HepG2 (cell line): ENCODE measurements at regions not wholly inside any gene's neighbourhood (a gene's known extent, or its start where the extent isn't known, plus 50 kb on each side); places are given as distances from the start of the nearest gene placed in this dataset.

Source experiments
- ATAC-seq: fragments of 200-7000 bp; cut with Tn5 transposase; 3 replicates; pipeline ENCODE4 v1.9.1; 2020; ENCODE audit warnings: mild to moderate bottlenecking, moderate library complexity
- BruUV-seq: library from RNA; stranded (reverse); fragments of 400-500 nt; replicated peaks from 2 replicates; lab custom pipeline; 2021; lab: Mats Ljungman, UMichigan
- CTCF ChIA-PET: fragments of 300-600 bp; formaldehyde crosslinking; extraction: SDS; loops from one replicate; lab custom pipeline; 2021; ENCODE audit warnings: low total read pairs, inconsistent platforms, low intra/inter-chr PET ratio; lab: Yijun Ruan, JAX
- POLR2A ChIA-PET: fragments of 350-600 bp; sonication (Branson Sonifier 250); formaldehyde crosslinking; loops from one replicate; lab custom pipeline; 2020; ENCODE audit warnings: antibody characterized with exemption, inconsistent platforms; lab: Yijun Ruan, JAX
- DNase-seq: peaks from one replicate; pipeline ENCODE4 v3.0.0-alpha.2; 2015; ENCODE audit warnings: low spot score
- FAIRE-seq: peaks from 3 replicates; lab custom pipeline; 2011; peaks lifted over from hg19 to GRCh38; lab: Jason Lieb, UNC
- H2AFZ ChIP-seq: one replicate; pipeline ENCODE4 v1.6.1; 2011; ENCODE audit warnings: low read length, inconsistent platforms
- H3K27ac ChIP-seq: fragments of 300-600 bp; 3 replicates; pipeline ENCODE4 v1.8.0; 2011; ENCODE audit warnings: mixed run types, mild to moderate bottlenecking, mixed read lengths, low read length, inconsistent platforms; ENCODE audit not compliant: insufficient read depth; ENCODE audit errors: extremely low read length
- H3K27me3 ChIP-seq, 2 experiments: fragments of 200-600 bp in 1 of 2; 2 replicates in 1 of 2; 3 replicates in 1 of 2; pipeline versions ENCODE4 v1.6.0 to v1.8.0; 2011; ENCODE audit warnings: low read length in 2 of 2, mild to moderate bottlenecking in 2 of 2, moderate library complexity in 2 of 2, inconsistent platforms in 1 of 2; ENCODE audit not compliant: insufficient read depth in 2 of 2, control insufficient read depth in 1 of 2
- H3K36me3 ChIP-seq, 2 experiments: fragments of 200-600 bp in 1 of 2; replicated peaks in 1 of 2; 2 replicates in 1 of 2; 3 replicates in 1 of 2; pipeline versions ENCODE4 v1.5.1 to v1.8.0; 2011; ENCODE audit warnings: low read length in 2 of 2, inconsistent platforms in 1 of 2; ENCODE audit not compliant: insufficient read depth in 2 of 2, control insufficient read depth in 1 of 2
- H3K4me1 ChIP-seq: 2 replicates; pipeline ENCODE4 v1.5.1; 2012; ENCODE audit warnings: low read length, inconsistent platforms; ENCODE audit not compliant: insufficient read depth
- H3K4me2 ChIP-seq: 2 replicates; pipeline ENCODE4 v1.6.0; 2011; ENCODE audit warnings: low read depth, low read length, inconsistent platforms
- H3K4me3 ChIP-seq, 3 experiments: fragments of 200-600 bp in 1 of 3; sonication (generic), shearing (Covaris generic) in 1 of 3; replicated peaks in 1 of 3; 2 replicates each; pipeline ENCODE4 v1.5.1; 2011 to 2016; ENCODE audit warnings: low read length in 3 of 3, inconsistent platforms in 2 of 3, low read depth in 2 of 3, mild to moderate bottlenecking in 2 of 3, control low read depth in 1 of 3, mixed read lengths in 1 of 3; ENCODE audit not compliant: insufficient read depth in 1 of 3
- H3K79me2 ChIP-seq: one replicate; pipeline ENCODE4 v1.6.1; 2011; ENCODE audit warnings: low read length, inconsistent platforms; ENCODE audit not compliant: insufficient read depth
- H3K9ac ChIP-seq: 2 replicates; pipeline ENCODE4 v1.6.0; 2011; ENCODE audit warnings: mild to moderate bottlenecking, low read depth, low read length, inconsistent platforms; ENCODE audit not compliant: insufficient read depth
- H3K9me3 ChIP-seq: 2 replicates; pipeline ENCODE4 v1.5.1; 2012; ENCODE audit warnings: mild to moderate bottlenecking, low read length
- H4K20me1 ChIP-seq: 2 replicates; pipeline ENCODE4 v1.6.0; 2011; ENCODE audit warnings: inconsistent platforms, mild to moderate bottlenecking, low read length, moderate library complexity; ENCODE audit not compliant: insufficient read depth
- KAT7 ChIP-seq: IDR thresholded peaks from 2 replicates; pipeline ENCODE4 v1.6.1; 2018; ENCODE audit warnings: borderline replicate concordance, missing compliant biosample characterization
- MBD4 ChIP-seq: IDR thresholded peaks from 2 replicates; pipeline ENCODE4 v1.6.1; 2012; ENCODE audit warnings: low read length, inconsistent platforms, borderline replicate concordance
- NFIC ChIP-seq: IDR thresholded peaks from 2 replicates; pipeline ENCODE4 v1.6.1; 2012; ENCODE audit warnings: mild to moderate bottlenecking, low read length, inconsistent platforms
- SAFB2 ChIP-seq: sonication (generic); formaldehyde crosslinking; IDR thresholded peaks from 2 replicates; pipeline ENCODE4 v1.5.1; 2020; ENCODE audit warnings: missing genetic modification reagents, low read depth, mild to moderate bottlenecking, borderline replicate concordance
- SP2 ChIP-seq: sonication (generic); formaldehyde crosslinking; IDR thresholded peaks from 2 replicates; pipeline ENCODE4 v1.5.1; 2020; ENCODE audit warnings: mild to moderate bottlenecking, missing genetic modification reagents
- ZBTB20 ChIP-seq: sonication (generic); formaldehyde crosslinking; IDR thresholded peaks from 2 replicates; pipeline ENCODE4 v1.8.1; 2023; ENCODE audit warnings: missing genetic modification reagents, low read depth, mild to moderate bottlenecking, borderline replicate concordance
- WGBS: methylation state at CpG from one replicate; pipeline ENCODE4 v1.1.6; 2017; ENCODE audit warnings: low lambda C conversion rate; 5-methylcytosine and 5-hydroxymethylcytosine counted together
- in situ Hi-C: cut with HindIII; loops from 2 replicates; pipeline ENCODE4 v1.10.0; 2017; ENCODE audit warnings: low pct_unique_long_range_greater_than_20kb; ENCODE audit not compliant: extremely low pct_ligation_motif_present
- intact Hi-C: fragments of 100-400 bp; cut with micrococcal nuclease; formaldehyde crosslinking; loops from one replicate; pipeline ENCODE4 v1.10.0; 2022; ENCODE audit not compliant: unreplicated experiment
- TF ChIP-seq, protein P1 (sequence below): sonication (generic); formaldehyde crosslinking; IDR thresholded peaks from 2 replicates; pipeline ENCODE4 v1.5.0; 2020; ENCODE audit warnings: mild to moderate bottlenecking, missing genetic modification reagents
- TF ChIP-seq, protein P2 (sequence below): IDR thresholded peaks from 2 replicates; pipeline ENCODE4 v1.6.1; 2016; ENCODE audit warnings: missing compliant biosample characterization, missing genetic modification reagents, borderline replicate concordance
- TF ChIP-seq, protein P3 (sequence below): sonication (generic); formaldehyde crosslinking; IDR thresholded peaks from 2 replicates; pipeline ENCODE4 v1.4.0; 2020; ENCODE audit warnings: missing genetic modification reagents
- TF ChIP-seq, protein P4 (sequence below): sonication (generic); formaldehyde crosslinking; IDR thresholded peaks from 2 replicates; pipeline ENCODE4 v1.5.0; 2020; ENCODE audit warnings: mild to moderate bottlenecking, missing genetic modification reagents

DNA sequence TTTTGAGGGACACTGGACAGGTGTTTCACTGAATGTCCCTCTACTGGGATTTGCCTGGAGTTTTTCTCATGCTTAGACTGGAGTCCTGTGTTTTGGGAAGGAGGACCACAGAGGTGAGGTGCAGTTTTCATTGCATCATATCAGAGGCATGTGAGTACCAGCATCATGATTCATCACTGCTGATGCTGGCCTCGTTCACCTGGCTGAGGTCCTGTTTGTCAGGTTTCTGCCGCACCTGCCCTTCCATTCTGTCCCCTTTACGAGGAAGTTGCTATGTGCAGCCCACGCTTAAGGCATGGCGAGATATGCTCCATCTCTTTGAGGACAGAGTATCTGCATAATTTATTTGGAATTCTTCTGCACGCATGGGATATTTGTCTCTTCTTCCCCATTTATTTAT is 162.1 kb downstream of the TENT4A start (continued):
- TF ChIP-seq, protein P1, sequence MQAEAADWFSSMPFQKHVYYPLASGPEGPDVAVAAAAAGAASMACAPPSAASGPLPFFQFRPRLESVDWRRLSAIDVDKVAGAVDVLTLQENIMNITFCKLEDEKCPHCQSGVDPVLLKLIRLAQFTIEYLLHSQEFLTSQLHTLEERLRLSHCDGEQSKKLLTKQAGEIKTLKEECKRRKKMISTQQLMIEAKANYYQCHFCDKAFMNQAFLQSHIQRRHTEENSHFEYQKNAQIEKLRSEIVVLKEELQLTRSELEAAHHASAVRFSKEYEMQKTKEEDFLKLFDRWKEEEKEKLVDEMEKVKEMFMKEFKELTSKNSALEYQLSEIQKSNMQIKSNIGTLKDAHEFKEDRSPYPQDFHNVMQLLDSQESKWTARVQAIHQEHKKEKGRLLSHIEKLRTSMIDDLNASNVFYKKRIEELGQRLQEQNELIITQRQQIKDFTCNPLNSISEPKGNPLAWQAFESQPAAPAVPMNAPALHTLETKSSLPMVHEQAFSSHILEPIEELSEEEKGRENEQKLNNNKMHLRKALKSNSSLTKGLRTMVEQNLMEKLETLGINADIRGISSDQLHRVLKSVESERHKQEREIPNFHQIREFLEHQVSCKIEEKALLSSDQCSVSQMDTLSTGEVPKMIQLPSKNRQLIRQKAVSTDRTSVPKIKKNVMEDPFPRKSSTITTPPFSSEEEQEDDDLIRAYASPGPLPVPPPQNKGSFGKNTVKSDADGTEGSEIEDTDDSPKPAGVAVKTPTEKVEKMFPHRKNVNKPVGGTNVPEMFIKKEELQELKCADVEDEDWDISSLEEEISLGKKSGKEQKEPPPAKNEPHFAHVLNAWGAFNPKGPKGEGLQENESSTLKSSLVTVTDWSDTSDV, result no peak
- TF ChIP-seq, protein P2, sequence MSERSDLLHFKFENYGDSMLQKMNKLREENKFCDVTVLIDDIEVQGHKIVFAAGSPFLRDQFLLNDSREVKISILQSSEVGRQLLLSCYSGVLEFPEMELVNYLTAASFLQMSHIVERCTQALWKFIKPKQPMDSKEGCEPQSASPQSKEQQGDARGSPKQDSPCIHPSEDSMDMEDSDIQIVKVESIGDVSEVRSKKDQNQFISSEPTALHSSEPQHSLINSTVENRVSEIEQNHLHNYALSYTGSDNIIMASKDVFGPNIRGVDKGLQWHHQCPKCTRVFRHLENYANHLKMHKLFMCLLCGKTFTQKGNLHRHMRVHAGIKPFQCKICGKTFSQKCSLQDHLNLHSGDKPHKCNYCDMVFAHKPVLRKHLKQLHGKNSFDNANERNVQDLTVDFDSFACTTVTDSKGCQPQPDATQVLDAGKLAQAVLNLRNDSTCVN (CRISPR knock-in tag), result no peak
- TF ChIP-seq NFIC (no peak), SAFB2 (CRISPR knock-in tag) (no peak), KAT7 (no peak), MBD4 (no peak)
- TF ChIP-seq, all 625 proteins: peak for 0

DNA sequence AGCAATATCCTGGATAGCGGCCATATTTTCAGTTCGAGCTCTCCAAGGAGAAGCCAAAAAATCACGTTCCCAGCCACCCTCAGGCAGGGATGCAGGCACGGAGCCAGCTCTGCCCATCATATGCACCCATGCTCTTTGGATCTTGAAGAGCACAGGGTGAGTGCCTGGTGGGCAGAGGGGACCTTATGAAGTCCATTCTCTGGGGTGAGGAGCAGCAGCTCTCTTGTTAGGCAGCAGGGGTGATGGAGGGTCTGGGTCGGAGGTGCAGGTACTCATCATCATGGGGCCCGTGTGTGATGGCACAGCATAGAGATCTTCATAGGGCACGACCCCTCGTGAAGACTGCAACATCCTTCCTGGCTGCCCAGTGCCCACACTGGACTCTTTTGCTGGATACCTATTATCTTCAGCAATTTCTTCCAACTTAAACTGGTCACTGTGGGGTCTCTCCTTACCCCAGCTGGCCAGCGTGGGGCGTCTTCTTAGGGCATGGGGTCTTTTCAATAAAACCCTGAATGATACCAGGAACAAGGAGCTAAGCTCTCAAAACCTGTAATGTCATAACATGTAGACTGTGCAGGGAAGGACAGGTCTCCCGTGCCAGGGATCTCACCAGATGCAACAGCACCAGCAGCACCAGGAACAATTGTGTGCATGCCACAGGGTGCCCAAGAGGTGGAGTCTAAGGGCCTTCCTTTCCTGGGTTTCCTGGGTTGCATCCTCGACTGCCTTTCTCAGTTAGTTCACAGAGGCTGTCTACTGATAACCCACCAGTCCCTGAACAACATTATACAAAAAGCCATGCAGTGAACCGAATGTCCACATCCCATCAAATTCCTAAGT is 165.0 kb downstream of the TENT4A start:
- H3K27me3 ChIP-seq, result no peaks in the 10 kb centered on the region; a peak in 1 of 5 replicates
- TF ChIP-seq SP2 (no peak), ZBTB20 (CRISPR knock-in tag) (no peak)
- TF ChIP-seq, protein P3, sequence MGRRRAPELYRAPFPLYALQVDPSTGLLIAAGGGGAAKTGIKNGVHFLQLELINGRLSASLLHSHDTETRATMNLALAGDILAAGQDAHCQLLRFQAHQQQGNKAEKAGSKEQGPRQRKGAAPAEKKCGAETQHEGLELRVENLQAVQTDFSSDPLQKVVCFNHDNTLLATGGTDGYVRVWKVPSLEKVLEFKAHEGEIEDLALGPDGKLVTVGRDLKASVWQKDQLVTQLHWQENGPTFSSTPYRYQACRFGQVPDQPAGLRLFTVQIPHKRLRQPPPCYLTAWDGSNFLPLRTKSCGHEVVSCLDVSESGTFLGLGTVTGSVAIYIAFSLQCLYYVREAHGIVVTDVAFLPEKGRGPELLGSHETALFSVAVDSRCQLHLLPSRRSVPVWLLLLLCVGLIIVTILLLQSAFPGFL, result no peak
- TF ChIP-seq, protein P4, sequence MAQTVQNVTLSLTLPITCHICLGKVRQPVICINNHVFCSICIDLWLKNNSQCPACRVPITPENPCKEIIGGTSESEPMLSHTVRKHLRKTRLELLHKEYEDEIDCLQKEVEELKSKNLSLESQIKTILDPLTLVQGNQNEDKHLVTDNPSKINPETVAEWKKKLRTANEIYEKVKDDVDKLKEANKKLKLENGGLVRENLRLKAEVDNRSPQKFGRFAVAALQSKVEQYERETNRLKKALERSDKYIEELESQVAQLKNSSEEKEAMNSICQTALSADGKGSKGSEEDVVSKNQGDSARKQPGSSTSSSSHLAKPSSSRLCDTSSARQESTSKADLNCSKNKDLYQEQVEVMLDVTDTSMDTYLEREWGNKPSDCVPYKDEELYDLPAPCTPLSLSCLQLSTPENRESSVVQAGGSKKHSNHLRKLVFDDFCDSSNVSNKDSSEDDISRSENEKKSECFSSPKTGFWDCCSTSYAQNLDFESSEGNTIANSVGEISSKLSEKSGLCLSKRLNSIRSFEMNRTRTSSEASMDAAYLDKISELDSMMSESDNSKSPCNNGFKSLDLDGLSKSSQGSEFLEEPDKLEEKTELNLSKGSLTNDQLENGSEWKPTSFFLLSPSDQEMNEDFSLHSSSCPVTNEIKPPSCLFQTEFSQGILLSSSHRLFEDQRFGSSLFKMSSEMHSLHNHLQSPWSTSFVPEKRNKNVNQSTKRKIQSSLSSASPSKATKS (CRISPR knock-in tag), result no peak
- H3K4me2 ChIP-seq, result no peak overlapping the region
- no peak overlapping the region for H3K9ac ChIP-seq
- POLR2A ChIA-PET, result no interaction called here
- H3K79me2 ChIP-seq, result no peaks in the 10 kb centered on the region
- FAIRE-seq (no peak), DNase-seq (no peak), ATAC-seq (no peak)
- H3K36me3 ChIP-seq, result no peaks in the 10 kb centered on the region
- no peak overlapping the region for H3K4me3 ChIP-seq
- H3K4me1 ChIP-seq, result peaks cover 12% of the 10 kb centered on the region
- no peak overlapping the region for H3K27ac ChIP-seq
- intact Hi-C loops (no loop called here), in situ Hi-C loops (no loop called here)
- H2AFZ ChIP-seq, result no peak overlapping the region
- WGBS, result 34% methylated on average over 5 of the region's 13 CpGs
- BruUV-seq, result no TSS peak
- H4K20me1 ChIP-seq, result no peaks in the 10 kb centered on the region
- CTCF ChIA-PET, result no interaction called here
- no peaks in the 10 kb centered on the region for H3K9me3 ChIP-seq
